ENCODE measurements at regions not wholly inside any gene's neighbourhood (a gene's known extent, or its start where the extent isn't known, plus 50 kb on each side); places are given as distances from the start of the nearest gene placed in this dataset.

GRCh38 chr5:17433406-17433805, 64.6 kb upstream of the TAF11L2 start:
- no peak for DNase-seq

- DNase-seq = no peak
These were observed 63.0 kb upstream of the TAF11L2 start for GRCh38 chr5:17434982-17435381.

GRCh38 chr5:17436350-17436749, 61.7 kb upstream of the TAF11L2 start:
- no peak for DNase-seq

GRCh38 chr5:17436761-17437221, 61.2 kb upstream of the TAF11L2 start:
- DNase-seq = no peak

- DNase-seq = no peak
These were observed 60.0 kb upstream of the TAF11L2 start for GRCh38 chr5:17438027-17438426.

GRCh38 chr5:17439956-17440355, 58.1 kb upstream of the TAF11L2 start:
- DNase-seq = no peak

GRCh38 chr5:17440766-17441165, 57.3 kb upstream of the TAF11L2 start:
- DNase-seq = no peak

- DNase-seq = no peak
These were observed 56.7 kb upstream of the TAF11L2 start for GRCh38 chr5:17441351-17441750.

- no peak for DNase-seq
These were observed 54.5 kb upstream of the TAF11L2 start for GRCh38 chr5:17443333-17444130.

- no peak for DNase-seq
These were observed 53.5 kb upstream of the TAF11L2 start for GRCh38 chr5:17444496-17444895.

- DNase-seq = no peak
These were observed 52.8 kb upstream of the TAF11L2 start for GRCh38 chr5:17445185-17445584.

Measured in CD4-positive, alpha-beta T cell treated with Interleukin-10 for 1 hour (primary cell).